ENCODE measurements at regions not wholly inside any gene's neighbourhood (a gene's known extent, or its start where the extent isn't known, plus 50 kb on each side); places are given as distances from the start of the nearest gene placed in this dataset.

- H3K27ac Mint-ChIP-seq = no peak overlapping the region
- intact Hi-C loops (cut with micrococcal nuclease) = no loop called here
- no peaks in the 10 kb centered on the region for H3K36me3 Mint-ChIP-seq (ENCODE audit: low read depth)
- no peak for DNase-seq (ENCODE audit: low spot score)
- no peaks in the 10 kb centered on the region for H3K4me1 Mint-ChIP-seq (ENCODE audit: low read depth)
- no peak overlapping the region for H3K4me3 Mint-ChIP-seq (ENCODE audit: low read depth)
- H3K27me3 Mint-ChIP-seq (ENCODE audit: low read depth) = no peaks in the 10 kb centered on the region
- no peaks in the 10 kb centered on the region for H3K9me3 Mint-ChIP-seq
Measured at GRCh38 chr4:15149839-15150592, 147.7 kb downstream of the CPEB2 start.

DNA sequence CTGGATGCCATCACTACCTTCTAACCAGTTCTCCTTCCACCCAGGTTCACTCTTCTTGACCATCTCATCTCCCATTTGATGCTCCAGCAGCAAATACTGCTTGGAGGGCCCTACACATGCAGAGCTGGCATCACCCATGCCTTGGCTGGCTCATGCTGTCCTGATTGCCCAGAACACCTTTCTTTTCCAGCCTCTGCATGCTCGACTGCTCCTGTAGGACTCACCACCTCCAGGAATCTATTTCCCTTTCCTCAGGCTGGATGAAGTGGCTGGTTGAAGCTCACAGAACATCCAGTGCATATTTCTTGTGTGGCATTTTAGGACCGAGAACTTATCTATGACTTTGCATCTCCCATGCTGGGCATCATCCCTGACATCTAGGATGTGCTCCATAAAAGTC, 148.3 kb downstream of the CPEB2 start:
- H3K9me3 Mint-ChIP-seq = no peaks in the 10 kb centered on the region
- DNase-seq (ENCODE audit: low spot score) = no peak
- no peaks in the 10 kb centered on the region for H3K36me3 Mint-ChIP-seq (ENCODE audit: low read depth)
- intact Hi-C loops (cut with micrococcal nuclease) = no loop called here
- no peaks in the 10 kb centered on the region for H3K27me3 Mint-ChIP-seq (ENCODE audit: low read depth)
- no peaks in the 10 kb centered on the region for H3K4me1 Mint-ChIP-seq (ENCODE audit: low read depth)
- no peak overlapping the region for H3K27ac Mint-ChIP-seq
- H3K4me3 Mint-ChIP-seq (ENCODE audit: low read depth) = no peak overlapping the region

GRCh38 chr4:15151033-15151432, 148.8 kb downstream of the CPEB2 start:
- no peaks in the 10 kb centered on the region for H3K36me3 Mint-ChIP-seq (ENCODE audit: low read depth)
- no peaks in the 10 kb centered on the region for H3K27me3 Mint-ChIP-seq (ENCODE audit: low read depth)
- no peak for DNase-seq (ENCODE audit: low spot score)
- H3K4me1 Mint-ChIP-seq (ENCODE audit: low read depth) = no peaks in the 10 kb centered on the region
- H3K27ac Mint-ChIP-seq = no peak overlapping the region
- intact Hi-C loops (cut with micrococcal nuclease) = no loop called here
- peaks cover 3% of the 10 kb centered on the region for H3K9me3 Mint-ChIP-seq
- no peak overlapping the region for H3K4me3 Mint-ChIP-seq (ENCODE audit: low read depth)

DNA sequence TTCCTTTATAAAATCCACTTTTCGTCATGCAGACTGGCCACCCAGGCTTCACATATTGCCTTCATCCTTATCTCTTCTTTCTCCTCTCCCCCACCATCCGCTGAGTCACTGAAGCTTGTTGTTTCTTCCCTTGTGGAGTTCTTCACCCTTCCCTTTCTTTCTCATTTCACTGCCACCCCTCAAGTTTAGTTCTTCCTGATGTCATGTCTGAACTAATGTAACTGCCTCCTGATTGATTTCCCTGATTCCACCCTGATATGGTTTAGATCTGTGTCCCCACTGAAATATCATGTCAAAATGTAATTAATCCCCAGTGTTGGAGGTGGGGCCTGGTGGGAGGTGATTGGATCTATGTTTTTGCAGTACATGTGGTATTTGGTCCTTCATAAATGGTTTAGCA, 151.4 kb downstream of the CPEB2 start:
- intact Hi-C loops (cut with micrococcal nuclease) = no loop called here
- H3K27ac Mint-ChIP-seq = no peak overlapping the region
- H3K9me3 Mint-ChIP-seq = peaks cover 4% of the 10 kb centered on the region
- H3K4me3 Mint-ChIP-seq (ENCODE audit: low read depth) = no peak overlapping the region
- no peaks in the 10 kb centered on the region for H3K4me1 Mint-ChIP-seq (ENCODE audit: low read depth)
- no peaks in the 10 kb centered on the region for H3K27me3 Mint-ChIP-seq (ENCODE audit: low read depth)
- no peak for DNase-seq (ENCODE audit: low spot score)
- no peaks in the 10 kb centered on the region for H3K36me3 Mint-ChIP-seq (ENCODE audit: low read depth)

GRCh38 chr4:15158406-15159091, 156.3 kb downstream of the CPEB2 start:
- peaks cover 4% of the 10 kb centered on the region for H3K9me3 Mint-ChIP-seq
- H3K27ac Mint-ChIP-seq = no peak overlapping the region
- peaks cover 3% of the 10 kb centered on the region for H3K27me3 Mint-ChIP-seq (ENCODE audit: low read depth)
- H3K4me1 Mint-ChIP-seq (ENCODE audit: low read depth) = peaks cover 2% of the 10 kb centered on the region
- no peaks in the 10 kb centered on the region for H3K36me3 Mint-ChIP-seq (ENCODE audit: low read depth)
- intact Hi-C loops (cut with micrococcal nuclease) = no loop called here
- DNase-seq (ENCODE audit: low spot score) = no peak
- H3K4me3 Mint-ChIP-seq (ENCODE audit: low read depth) = no peak overlapping the region

- DNase-seq (ENCODE audit: low spot score) = no peak
- H3K4me3 Mint-ChIP-seq (ENCODE audit: low read depth) = no peak overlapping the region
- intact Hi-C loops (cut with micrococcal nuclease) = loop anchor here (10.0 kb wide), 1 partner anchor 235 kb away; no protein-coding TSS in a partner anchor
- no peak overlapping the region for H3K27ac Mint-ChIP-seq
- peaks cover 4% of the 10 kb centered on the region for H3K9me3 Mint-ChIP-seq
- H3K4me1 Mint-ChIP-seq (ENCODE audit: low read depth) = peaks cover 2% of the 10 kb centered on the region
- no peaks in the 10 kb centered on the region for H3K36me3 Mint-ChIP-seq (ENCODE audit: low read depth)
- peaks cover 5% of the 10 kb centered on the region for H3K27me3 Mint-ChIP-seq (ENCODE audit: low read depth)
Measured at GRCh38 chr4:15159477-15160019, 157.3 kb downstream of the CPEB2 start.

GRCh38 chr4:15161439-15161838, 159.2 kb downstream of the CPEB2 start:
- intact Hi-C loops (cut with micrococcal nuclease) = loop anchor here (10.0 kb wide), 1 partner anchor 237 kb away; no protein-coding TSS in a partner anchor

DNA sequence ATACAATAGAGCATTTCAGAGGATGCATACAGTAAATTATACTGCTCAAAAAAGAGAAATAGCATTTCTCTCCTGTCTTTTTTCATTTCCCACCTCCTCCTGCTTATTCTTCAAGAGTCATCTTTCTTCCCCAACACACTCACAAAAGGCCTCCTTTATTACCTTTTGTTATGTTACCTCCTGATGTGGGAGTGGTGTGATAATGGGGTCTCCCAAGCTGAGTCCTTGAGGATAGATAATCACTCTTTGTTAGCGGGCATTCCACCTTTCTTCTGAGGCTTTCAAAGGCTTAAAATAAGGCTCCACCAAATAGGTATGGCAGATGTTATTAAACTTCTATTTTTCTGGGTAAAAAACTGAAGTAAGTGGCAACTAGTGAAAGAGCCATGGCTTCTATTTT, 159.8 kb downstream of the CPEB2 start:
- no peak overlapping the region for H3K27ac Mint-ChIP-seq
- H3K4me3 Mint-ChIP-seq (ENCODE audit: low read depth) = no peak overlapping the region
- no peaks in the 10 kb centered on the region for H3K9me3 Mint-ChIP-seq
- H3K4me1 Mint-ChIP-seq (ENCODE audit: low read depth) = peaks cover 2% of the 10 kb centered on the region
- no peaks in the 10 kb centered on the region for H3K36me3 Mint-ChIP-seq (ENCODE audit: low read depth)
- intact Hi-C loops (cut with micrococcal nuclease) = loop anchor here (10.0 kb wide), 1 partner anchor 237 kb away; no protein-coding TSS in a partner anchor
- peaks cover 14% of the 10 kb centered on the region for H3K27me3 Mint-ChIP-seq (ENCODE audit: low read depth)
- no peak for DNase-seq (ENCODE audit: low spot score)

More at GRCh38 chr4:15161439-15161838, 159.2 kb downstream of the CPEB2 start:
- no peak overlapping the region for H3K27ac Mint-ChIP-seq
- H3K9me3 Mint-ChIP-seq = no peaks in the 10 kb centered on the region
- H3K4me1 Mint-ChIP-seq (ENCODE audit: low read depth) = peaks cover 2% of the 10 kb centered on the region
- peaks cover 11% of the 10 kb centered on the region for H3K27me3 Mint-ChIP-seq (ENCODE audit: low read depth)
- no peak for DNase-seq (ENCODE audit: low spot score)
- H3K4me3 Mint-ChIP-seq (ENCODE audit: low read depth) = no peak overlapping the region
- no peaks in the 10 kb centered on the region for H3K36me3 Mint-ChIP-seq (ENCODE audit: low read depth)

DNA sequence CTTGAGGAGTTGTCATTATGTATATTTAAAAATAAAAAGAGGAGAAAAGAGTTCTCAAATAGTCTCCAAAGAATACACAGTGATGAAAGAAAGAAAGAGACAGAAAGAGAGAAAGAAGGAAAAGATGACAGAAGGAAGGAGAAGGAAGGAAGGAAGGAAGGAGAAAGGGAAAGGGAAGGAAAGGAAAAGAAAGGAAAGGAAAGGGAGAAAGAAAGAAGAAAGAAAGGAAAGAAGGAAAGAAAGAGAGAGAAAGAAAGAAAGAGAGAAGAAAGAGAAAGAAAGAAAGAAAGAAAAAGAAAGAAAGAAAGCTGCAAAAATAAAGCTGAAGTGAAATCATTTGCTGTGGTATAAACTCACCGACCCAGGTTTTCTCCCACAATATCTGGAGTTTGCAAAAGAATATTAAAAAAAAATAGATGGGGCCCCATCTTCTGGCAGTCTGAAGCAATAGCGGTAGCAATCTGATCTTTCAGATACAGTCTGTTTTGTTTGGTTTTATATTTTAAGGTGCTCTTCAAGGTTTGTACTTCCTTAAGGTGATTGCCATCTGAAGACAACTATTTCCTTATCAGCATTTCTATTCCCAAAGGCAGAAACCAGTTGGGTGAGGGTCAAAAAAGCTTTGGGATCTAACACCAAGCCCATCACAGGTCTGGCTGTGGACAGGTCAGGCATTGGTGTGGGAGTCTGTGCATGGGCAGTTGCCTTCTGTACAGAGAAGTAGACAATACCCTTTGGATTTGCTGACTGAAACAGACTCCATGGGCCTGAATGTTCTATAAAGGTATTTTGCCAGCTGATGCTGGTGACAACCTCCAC, 160.4 kb downstream of the CPEB2 start:
- H3K4me3 Mint-ChIP-seq (ENCODE audit: low read depth) = no peak overlapping the region
- no peak overlapping the region for H3K27ac Mint-ChIP-seq
- intact Hi-C loops (cut with micrococcal nuclease) = loop anchor here (10.0 kb wide), 1 partner anchor 238 kb away; no protein-coding TSS in a partner anchor
- peaks cover 17% of the 10 kb centered on the region for H3K27me3 Mint-ChIP-seq (ENCODE audit: low read depth)
- H3K4me1 Mint-ChIP-seq (ENCODE audit: low read depth) = peaks cover 2% of the 10 kb centered on the region
- H3K36me3 Mint-ChIP-seq (ENCODE audit: low read depth) = no peaks in the 10 kb centered on the region
- no peak for DNase-seq (ENCODE audit: low spot score)
- no peaks in the 10 kb centered on the region for H3K9me3 Mint-ChIP-seq

DNA sequence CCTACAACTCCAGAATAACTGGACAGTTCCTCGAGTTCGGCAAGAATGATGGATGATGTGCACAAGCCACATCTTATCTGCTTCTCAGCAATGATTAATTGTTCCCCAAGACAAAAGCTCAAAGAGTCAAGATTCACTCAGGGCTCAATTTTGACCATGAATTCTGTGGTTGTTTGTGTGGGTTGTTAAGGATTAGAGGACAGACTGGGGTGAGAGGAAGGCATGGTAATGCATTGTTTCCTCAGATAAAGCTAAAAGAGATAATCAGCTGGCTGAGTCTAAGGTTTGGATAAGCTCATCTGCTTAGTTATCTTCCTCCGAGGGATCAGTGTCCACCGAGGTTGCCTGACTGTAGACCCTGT, 161.0 kb downstream of the CPEB2 start:
- intact Hi-C loops (cut with micrococcal nuclease) = loop anchor here (10.0 kb wide), 1 partner anchor 238 kb away; no protein-coding TSS in a partner anchor

GRCh38 chr4:15164571-15164970, 162.3 kb downstream of the CPEB2 start:
- Mint-ChIP-seq H3K9me3 (no peaks in the 10 kb centered on the region), H3K27ac (no peak overlapping the region), H3K4me1 (ENCODE audit: low read depth) (peaks cover 2% of the 10 kb centered on the region), H3K27me3 (ENCODE audit: low read depth) (peaks cover 19% of the 10 kb centered on the region), H3K4me3 (ENCODE audit: low read depth) (no peak overlapping the region), H3K36me3 (ENCODE audit: low read depth) (no peaks in the 10 kb centered on the region)
- intact Hi-C loops (cut with micrococcal nuclease) = loop anchor here (10.0 kb wide), 1 partner anchor 240 kb away; no protein-coding TSS in a partner anchor
- DNase-seq (ENCODE audit: low spot score) = no peak

More for the DNA sequence above, 161.0 kb downstream of the CPEB2 start:
- Mint-ChIP-seq H3K9me3 (no peaks in the 10 kb centered on the region), H3K27me3 (ENCODE audit: low read depth) (peaks cover 19% of the 10 kb centered on the region), H3K36me3 (ENCODE audit: low read depth) (no peaks in the 10 kb centered on the region), H3K27ac (no peak overlapping the region), H3K4me3 (ENCODE audit: low read depth) (no peak overlapping the region), H3K4me1 (ENCODE audit: low read depth) (peaks cover 2% of the 10 kb centered on the region)
- DNase-seq (ENCODE audit: low spot score) = no peak

DNA sequence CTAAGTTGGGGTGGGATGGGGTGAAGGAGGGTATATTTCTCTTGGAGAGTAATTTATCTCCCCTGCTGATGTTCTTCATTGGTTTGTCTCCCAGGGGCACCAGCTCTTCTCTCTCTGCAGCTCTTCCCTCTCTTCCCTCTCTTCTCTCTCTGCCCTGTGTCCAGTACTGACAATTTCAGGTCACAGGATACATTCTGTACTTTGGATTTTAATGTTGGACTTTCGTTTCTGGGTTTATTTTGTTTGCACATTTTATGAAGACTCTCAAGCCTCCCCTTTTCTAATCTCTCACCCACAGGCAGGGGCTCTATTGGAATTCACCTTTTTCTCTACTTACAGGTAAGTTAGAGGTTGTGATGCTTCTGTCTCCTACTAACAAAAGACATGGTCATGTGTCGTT, 165.5 kb downstream of the CPEB2 start:
- DNase-seq (ENCODE audit: low spot score) = no peak
- Mint-ChIP-seq H3K4me1 (ENCODE audit: low read depth) (no peaks in the 10 kb centered on the region), H3K36me3 (ENCODE audit: low read depth) (no peaks in the 10 kb centered on the region), H3K27ac (no peak overlapping the region), H3K27me3 (ENCODE audit: low read depth) (peaks cover 28% of the 10 kb centered on the region), H3K9me3 (peaks cover 14% of the 10 kb centered on the region), H3K4me3 (ENCODE audit: low read depth) (no peak overlapping the region)
- intact Hi-C loops (cut with micrococcal nuclease) = loop anchor here (10.0 kb wide), 1 partner anchor 243 kb away; no protein-coding TSS in a partner anchor

All from activated T-helper 2 cell treated with anti-CD3 and anti-CD28 coated beads, Interferon-gamma antibody, Interleukin-2, Interleukin-4, amounts not matched to agents 10 μg/mL and 5 μg/mL and 100 μg/mL, durations not matched to agents 14 hours and 24 hours and 36 hours (primary cell).